GM20000 (cell line): ENCODE measurements at regions not wholly inside any gene's neighbourhood (a gene's known extent, or its start where the extent isn't known, plus 50 kb on each side); places are given as distances from the start of the nearest gene placed in this dataset.

ENCODE experiments used
- DNase-seq: peaks from one replicate; pipeline ENCODE4 v3.0.0; 2012; ENCODE audit warnings: low spot score
- CTCF ChIP-seq: IDR thresholded peaks from 2 replicates; pipeline ENCODE4 v1.5.1; 2012; ENCODE audit warnings: mild to moderate bottlenecking, control low read depth; ENCODE audit errors: extremely low read depth, missing control alignments

GRCh38 chr11:116503216-116504160 is 269.3 kb downstream of the BUD13 start:
- DNase-seq = no peak
- TF ChIP-seq CTCF = no peak

- no peak for TF ChIP-seq CTCF
These were observed 270.1 kb downstream of the BUD13 start for GRCh38 chr11:116502641-116503061.

GRCh38 chr11:116501728-116502127 is 271.1 kb downstream of the BUD13 start:
- no peak for TF ChIP-seq CTCF
- no peak for DNase-seq

More at GRCh38 chr11:116502641-116503061, 270.1 kb downstream of the BUD13 start:
- DNase-seq = no peak

- TF ChIP-seq CTCF = no peak
- no peak for DNase-seq
These were observed 271.7 kb downstream of the BUD13 start for GRCh38 chr11:116500947-116501602.

GRCh38 chr11:116500026-116500946 is 272.5 kb downstream of the BUD13 start:
- no peak for DNase-seq
- no peak for TF ChIP-seq CTCF

GRCh38 chr11:116499396-116500003 is 273.3 kb downstream of the BUD13 start:
- TF ChIP-seq CTCF = peak; percentile 58
- peak; percentile 82 for DNase-seq
